ENCODE measurements at regions not wholly inside any gene's neighbourhood (a gene's known extent, or its start where the extent isn't known, plus 50 kb on each side); places are given as distances from the start of the nearest gene placed in this dataset.

GRCh38 chr10:28199941-28200340, 102.9 kb downstream of the MPP7 start:
- DNase-seq (ENCODE audit: low read depth in 2 of 2) = no peak
- no peak for TF ChIP-seq CTCF (IDR thresholded peaks at IDR 0.05; ENCODE audit: low read depth, low read length)
- H3K4me3 ChIP-seq (replicated peaks in 1 of 2; ENCODE audit: low read depth in 2 of 2, low read length in 2 of 2) = no peak overlapping the region

GRCh38 chr10:28190196-28190595, 112.7 kb downstream of the MPP7 start:
- H3K4me3 ChIP-seq (replicated peaks in 1 of 2; ENCODE audit: low read depth in 2 of 2, low read length in 2 of 2) = no peak overlapping the region
- no peak for DNase-seq (ENCODE audit: low read depth in 2 of 2)
- TF ChIP-seq CTCF (IDR thresholded peaks at IDR 0.05; ENCODE audit: low read depth, low read length) = no peak

- DNase-seq (ENCODE audit: low read depth in 2 of 2) = no peak
- H3K4me3 ChIP-seq (replicated peaks in 1 of 2; ENCODE audit: low read depth in 2 of 2, low read length in 2 of 2) = no peak overlapping the region
- no peak for TF ChIP-seq CTCF (IDR thresholded peaks at IDR 0.05; ENCODE audit: low read depth, low read length)
Measured at GRCh38 chr10:28188526-28188925, 114.3 kb downstream of the MPP7 start.

- no peak for TF ChIP-seq CTCF (IDR thresholded peaks at IDR 0.05; ENCODE audit: low read depth, low read length)
- no peak overlapping the region for H3K4me3 ChIP-seq (replicated peaks in 1 of 2; ENCODE audit: low read depth in 2 of 2, low read length in 2 of 2)
- DNase-seq (ENCODE audit: low read depth in 2 of 2) = no peak
Measured at GRCh38 chr10:28186887-28187578, 115.8 kb downstream of the MPP7 start.

GRCh38 chr10:28186461-28186860, 116.4 kb downstream of the MPP7 start:
- DNase-seq (ENCODE audit: low read depth in 2 of 2) = no peak
- no peak for TF ChIP-seq CTCF (IDR thresholded peaks at IDR 0.05; ENCODE audit: low read depth, low read length)
- H3K4me3 ChIP-seq (replicated peaks in 1 of 2; ENCODE audit: low read depth in 2 of 2, low read length in 2 of 2) = no peak overlapping the region

GRCh38 chr10:28184810-28185209, 118.1 kb downstream of the MPP7 start:
- DNase-seq (ENCODE audit: low read depth in 2 of 2) = no peak
- no peak for TF ChIP-seq CTCF (IDR thresholded peaks at IDR 0.05; ENCODE audit: low read depth, low read length)
- H3K4me3 ChIP-seq (replicated peaks in 1 of 2; ENCODE audit: low read depth in 2 of 2, low read length in 2 of 2) = no peak overlapping the region
